MM.1S (cell line): ENCODE measurements at regions not wholly inside any gene's neighbourhood (a gene's known extent, or its start where the extent isn't known, plus 50 kb on each side); places are given as distances from the start of the nearest gene placed in this dataset.

Source experiments
- EZH2 ChIP-seq: fragments of 300-600 bp; sonication (generic); optimal IDR thresholded peaks from 2 replicates; pipeline ENCODE3; 2017; ENCODE audit warnings: low read depth, mild to moderate bottlenecking, antibody characterized with exemption, low read length, mixed read lengths
- TF ChIP-seq, protein P1 (sequence below): fragments of 300-600 bp; sonication (generic); IDR thresholded peaks from 2 replicates; pipeline ENCODE4 v1.5.1; 2016; ENCODE audit warnings: antibody characterized with exemption, low read length, mixed read lengths

DNA sequence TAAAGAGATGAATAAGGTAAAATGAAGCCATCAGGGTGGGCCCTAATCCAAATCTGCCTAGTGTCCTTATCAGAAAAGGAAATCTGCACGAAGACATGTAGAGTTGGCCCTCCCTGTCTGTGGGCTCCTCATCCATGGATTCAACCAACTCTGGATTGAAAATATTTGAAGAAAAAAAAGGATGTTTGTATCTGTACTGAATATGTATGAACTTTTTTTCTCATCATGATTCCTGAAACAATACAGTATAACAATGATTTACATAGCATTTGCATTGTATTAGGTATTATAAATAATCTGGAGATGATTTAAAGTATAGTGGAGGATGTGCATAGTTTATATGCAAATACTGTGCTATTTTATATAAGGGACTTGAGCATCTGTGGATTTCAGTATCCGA is 59.0 kb upstream of the SMAD6 start:
- TF ChIP-seq, protein P1, sequence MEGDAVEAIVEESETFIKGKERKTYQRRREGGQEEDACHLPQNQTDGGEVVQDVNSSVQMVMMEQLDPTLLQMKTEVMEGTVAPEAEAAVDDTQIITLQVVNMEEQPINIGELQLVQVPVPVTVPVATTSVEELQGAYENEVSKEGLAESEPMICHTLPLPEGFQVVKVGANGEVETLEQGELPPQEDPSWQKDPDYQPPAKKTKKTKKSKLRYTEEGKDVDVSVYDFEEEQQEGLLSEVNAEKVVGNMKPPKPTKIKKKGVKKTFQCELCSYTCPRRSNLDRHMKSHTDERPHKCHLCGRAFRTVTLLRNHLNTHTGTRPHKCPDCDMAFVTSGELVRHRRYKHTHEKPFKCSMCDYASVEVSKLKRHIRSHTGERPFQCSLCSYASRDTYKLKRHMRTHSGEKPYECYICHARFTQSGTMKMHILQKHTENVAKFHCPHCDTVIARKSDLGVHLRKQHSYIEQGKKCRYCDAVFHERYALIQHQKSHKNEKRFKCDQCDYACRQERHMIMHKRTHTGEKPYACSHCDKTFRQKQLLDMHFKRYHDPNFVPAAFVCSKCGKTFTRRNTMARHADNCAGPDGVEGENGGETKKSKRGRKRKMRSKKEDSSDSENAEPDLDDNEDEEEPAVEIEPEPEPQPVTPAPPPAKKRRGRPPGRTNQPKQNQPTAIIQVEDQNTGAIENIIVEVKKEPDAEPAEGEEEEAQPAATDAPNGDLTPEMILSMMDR, result no peak
- no peak for TF ChIP-seq EZH2
